ENCODE measurements at regions not wholly inside any gene's neighbourhood (a gene's known extent, or its start where the extent isn't known, plus 50 kb on each side); places are given as distances from the start of the nearest gene placed in this dataset.

DNA sequence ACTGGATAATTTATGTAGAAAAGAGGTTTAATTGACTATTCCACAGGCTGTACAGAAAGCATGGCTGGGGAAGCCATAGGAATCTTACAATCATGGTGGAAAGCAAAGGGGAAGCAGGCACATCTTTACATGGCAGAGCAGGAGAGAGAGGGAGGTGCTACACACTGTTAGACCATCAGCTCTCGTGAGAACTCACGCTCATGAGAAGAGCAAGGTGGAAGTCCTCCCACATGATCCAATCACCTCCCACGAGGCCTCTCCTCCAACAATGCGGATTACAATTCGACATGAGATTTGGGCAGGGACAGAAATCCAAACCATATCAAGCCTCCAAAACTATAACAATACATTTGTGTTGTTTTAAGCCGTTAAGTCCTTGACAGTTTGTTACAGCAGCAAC, 257.1 kb upstream of the KCNG1 start:
- no peaks in the 10 kb centered on the region for H3K27me3 ChIP-seq

DNA sequence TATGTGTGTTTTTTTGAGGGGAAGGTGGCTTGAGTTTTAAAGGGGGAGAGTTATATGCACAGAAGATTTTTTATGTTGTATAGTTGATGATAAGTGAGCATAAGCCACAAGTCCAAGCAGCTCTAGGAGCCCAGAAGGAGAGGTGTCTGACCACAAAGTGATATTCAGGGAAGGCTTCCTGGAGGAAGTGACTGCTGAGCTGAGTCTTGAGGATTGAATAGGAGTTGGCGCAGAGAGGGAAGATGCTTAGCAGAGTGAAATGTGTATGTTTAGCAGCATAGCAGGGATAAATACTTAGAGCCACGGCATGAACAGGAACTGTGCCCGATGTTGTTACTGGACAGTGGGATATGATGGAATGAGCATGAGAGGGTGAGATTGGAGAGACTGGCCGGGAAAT, 255.1 kb upstream of the KCNG1 start:
- intact Hi-C loops (cut with DNase I; ENCODE audit: low total_unique reads) = no loop called here
- H3K4me3 ChIP-seq = no peak overlapping the region
- H3K9me3 ChIP-seq = no peaks in the 10 kb centered on the region
- 91 to 95% methylated on average over 4 of the region's 4 CpGs for WGBS, 2 donors
- H3K27ac ChIP-seq = no peak overlapping the region
- no peaks in the 10 kb centered on the region for H3K4me1 ChIP-seq
- TF ChIP-seq POLR2A (IDR thresholded peaks at IDR 0.05) = no peak
- TF ChIP-seq, protein P1, sequence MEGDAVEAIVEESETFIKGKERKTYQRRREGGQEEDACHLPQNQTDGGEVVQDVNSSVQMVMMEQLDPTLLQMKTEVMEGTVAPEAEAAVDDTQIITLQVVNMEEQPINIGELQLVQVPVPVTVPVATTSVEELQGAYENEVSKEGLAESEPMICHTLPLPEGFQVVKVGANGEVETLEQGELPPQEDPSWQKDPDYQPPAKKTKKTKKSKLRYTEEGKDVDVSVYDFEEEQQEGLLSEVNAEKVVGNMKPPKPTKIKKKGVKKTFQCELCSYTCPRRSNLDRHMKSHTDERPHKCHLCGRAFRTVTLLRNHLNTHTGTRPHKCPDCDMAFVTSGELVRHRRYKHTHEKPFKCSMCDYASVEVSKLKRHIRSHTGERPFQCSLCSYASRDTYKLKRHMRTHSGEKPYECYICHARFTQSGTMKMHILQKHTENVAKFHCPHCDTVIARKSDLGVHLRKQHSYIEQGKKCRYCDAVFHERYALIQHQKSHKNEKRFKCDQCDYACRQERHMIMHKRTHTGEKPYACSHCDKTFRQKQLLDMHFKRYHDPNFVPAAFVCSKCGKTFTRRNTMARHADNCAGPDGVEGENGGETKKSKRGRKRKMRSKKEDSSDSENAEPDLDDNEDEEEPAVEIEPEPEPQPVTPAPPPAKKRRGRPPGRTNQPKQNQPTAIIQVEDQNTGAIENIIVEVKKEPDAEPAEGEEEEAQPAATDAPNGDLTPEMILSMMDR (IDR thresholded peaks at IDR 0.05) = no peak
- no peaks in the 10 kb centered on the region for H3K27me3 ChIP-seq
- DNase-seq = no peak
- no peaks in the 10 kb centered on the region for H3K36me3 ChIP-seq (ENCODE audit: low read depth, missing control alignments)

More for the DNA sequence above, 257.1 kb upstream of the KCNG1 start:
- H3K27ac ChIP-seq = no peak overlapping the region
- no peaks in the 10 kb centered on the region for H3K9me3 ChIP-seq
- no peaks in the 10 kb centered on the region for H3K36me3 ChIP-seq (ENCODE audit: low read depth, missing control alignments)
- H3K4me1 ChIP-seq = no peaks in the 10 kb centered on the region
- TF ChIP-seq, protein P1 (IDR thresholded peaks at IDR 0.05) = no peak
- no peak for TF ChIP-seq POLR2A (IDR thresholded peaks at IDR 0.05)
- DNase-seq = no peak
- H3K4me3 ChIP-seq = no peak overlapping the region
- intact Hi-C loops (cut with DNase I; ENCODE audit: low total_unique reads) = no loop called here
- 67 to 89% methylated on average over 6 of the region's 6 CpGs for WGBS, 2 donors

DNA sequence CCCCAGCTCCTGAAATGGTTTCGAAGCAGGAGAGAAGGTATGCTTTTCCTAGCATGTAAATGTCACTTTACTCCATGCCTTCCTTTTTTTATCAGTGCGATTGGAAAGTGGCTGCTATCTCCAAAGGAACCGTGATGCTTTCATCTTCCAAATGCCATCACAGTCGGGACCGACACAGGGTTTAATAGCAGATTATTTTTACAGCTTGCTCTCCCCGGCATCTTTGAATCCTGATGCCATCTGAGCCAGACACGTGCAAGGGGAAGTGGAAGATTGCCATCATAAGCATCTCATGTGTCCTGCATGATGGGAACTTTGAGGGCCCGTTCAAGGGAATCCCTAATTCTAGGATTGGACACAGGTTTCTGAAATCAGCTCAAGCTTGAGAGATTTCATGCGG, 253.4 kb upstream of the KCNG1 start:
- intact Hi-C loops (cut with DNase I; ENCODE audit: low total_unique reads) = no loop called here

DNA sequence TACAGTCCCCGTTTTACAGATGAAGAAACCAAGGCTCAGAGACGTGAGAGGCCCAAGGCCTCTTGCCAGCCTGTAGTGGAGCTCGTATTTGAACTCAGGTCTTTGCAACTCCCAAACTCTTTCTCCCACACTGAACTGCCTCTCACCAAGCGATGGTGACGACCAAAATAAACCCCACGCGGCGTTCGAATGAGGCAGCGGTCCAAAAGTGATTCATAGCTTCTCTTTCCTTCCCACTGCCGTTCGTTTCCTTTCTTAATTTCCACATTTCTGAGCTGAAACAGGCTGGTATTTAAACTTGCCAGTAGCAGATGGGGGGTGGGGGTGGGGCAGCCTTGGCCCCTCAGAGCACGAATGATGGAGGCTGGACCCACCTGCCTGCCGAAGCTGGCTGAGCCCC, 252.9 kb upstream of the KCNG1 start:
- Histone ChIP-seq H3K9me3 (no peaks in the 10 kb centered on the region), H3K27ac (no peak overlapping the region)
- no peak for DNase-seq

More for the DNA sequence above, 253.4 kb upstream of the KCNG1 start:
- WGBS, 2 donors = 51 to 56% methylated on average over 9 of the region's 9 CpGs
- H3K9me3 ChIP-seq = no peaks in the 10 kb centered on the region
- H3K4me3 ChIP-seq = no peak overlapping the region
- DNase-seq = no peak
- H3K27ac ChIP-seq = no peak overlapping the region
- TF ChIP-seq, protein P1 (IDR thresholded peaks at IDR 0.05) = no peak
- no peak for TF ChIP-seq POLR2A (IDR thresholded peaks at IDR 0.05)
- no peaks in the 10 kb centered on the region for H3K4me1 ChIP-seq
- H3K27me3 ChIP-seq = no peaks in the 10 kb centered on the region
- H3K36me3 ChIP-seq (ENCODE audit: low read depth, missing control alignments) = no peaks in the 10 kb centered on the region

DNA sequence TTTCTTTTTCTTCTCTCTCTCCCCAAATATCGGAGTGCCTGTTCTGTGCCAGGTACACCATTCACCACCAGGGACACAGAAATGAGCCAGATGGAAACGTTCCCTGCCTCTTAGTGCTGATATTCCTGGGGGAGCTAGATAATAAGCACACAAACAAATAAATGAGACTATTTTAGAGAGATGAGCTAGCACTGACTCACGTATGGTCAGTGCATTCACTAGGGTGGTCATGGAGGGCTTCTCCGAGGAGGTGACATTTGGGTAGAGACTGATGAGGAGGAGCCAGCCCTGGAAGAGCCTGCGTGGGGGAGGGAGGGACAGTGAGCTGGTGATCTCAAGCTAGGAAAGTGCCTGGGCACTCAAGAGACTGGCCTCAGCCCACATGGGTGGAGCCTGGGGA, 252.3 kb upstream of the KCNG1 start:
- intact Hi-C loops (cut with DNase I; ENCODE audit: low total_unique reads) = no loop called here

More for the DNA sequence above, 252.9 kb upstream of the KCNG1 start:
- Histone ChIP-seq H3K27me3 (no peaks in the 10 kb centered on the region), H3K4me3 (no peak overlapping the region), H3K36me3 (ENCODE audit: low read depth, missing control alignments) (no peaks in the 10 kb centered on the region), H3K4me1 (no peaks in the 10 kb centered on the region)
- intact Hi-C loops (cut with DNase I; ENCODE audit: low total_unique reads) = no loop called here
- WGBS, 2 donors = 43 to 57% methylated on average over 14 of the region's 14 CpGs
- TF ChIP-seq POLR2A (IDR thresholded peaks at IDR 0.05) = no peak
- TF ChIP-seq, protein P1 (IDR thresholded peaks at IDR 0.05) = no peak

More for the DNA sequence above, 252.3 kb upstream of the KCNG1 start:
- Histone ChIP-seq H3K9me3 (no peaks in the 10 kb centered on the region), H3K27me3 (no peaks in the 10 kb centered on the region), H3K4me3 (no peak overlapping the region), H3K27ac (no peak overlapping the region), H3K4me1 (no peaks in the 10 kb centered on the region), H3K36me3 (ENCODE audit: low read depth, missing control alignments) (no peaks in the 10 kb centered on the region)
- no peak for DNase-seq
- no peak for TF ChIP-seq POLR2A (IDR thresholded peaks at IDR 0.05)
- TF ChIP-seq, protein P1 (IDR thresholded peaks at IDR 0.05) = no peak
- 56 to 60% methylated on average over 5 of the region's 5 CpGs for WGBS, 2 donors
